OCI-LY3 (cell line): ENCODE measurements at regions not wholly inside any gene's neighbourhood (a gene's known extent, or its start where the extent isn't known, plus 50 kb on each side); places are given as distances from the start of the nearest gene placed in this dataset.

Experiments
- EZH2phosphoT487 ChIP-seq: fragments of 200-600 bp; shearing (Covaris generic); IDR thresholded peaks from 2 replicates; pipeline ENCODE4 v1.6.1; 2018; ENCODE audit warnings: antibody characterized with exemption, mixed run types, low read depth
- TF ChIP-seq, protein P1 (sequence below): fragments of 200-600, 300-600 bp; sonication (generic); IDR thresholded peaks from 2 replicates; pipeline ENCODE4 v1.5.1; 2014; ENCODE audit warnings: antibody characterized with exemption, low read length, low read depth

DNA sequence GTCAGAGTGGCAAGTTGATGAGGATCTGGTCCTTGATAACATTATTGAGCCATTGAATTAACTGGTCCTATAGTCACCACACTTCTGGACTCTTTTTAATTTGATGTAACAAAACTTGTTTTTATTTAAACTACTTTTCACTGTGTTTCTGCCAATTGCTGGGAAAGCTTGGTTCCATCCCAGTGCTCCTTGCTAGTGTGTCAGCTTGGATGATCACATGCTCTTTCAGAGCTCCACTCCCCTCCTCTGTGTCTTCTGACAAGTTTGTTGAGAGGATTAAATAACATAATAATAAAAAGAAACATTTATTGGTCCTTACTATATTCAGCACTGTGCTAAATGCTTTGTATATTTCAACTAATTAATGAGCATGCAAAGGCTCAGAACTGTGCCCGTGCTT, 448.5 kb upstream of the B3GALT2 start:
- TF ChIP-seq, protein P1, sequence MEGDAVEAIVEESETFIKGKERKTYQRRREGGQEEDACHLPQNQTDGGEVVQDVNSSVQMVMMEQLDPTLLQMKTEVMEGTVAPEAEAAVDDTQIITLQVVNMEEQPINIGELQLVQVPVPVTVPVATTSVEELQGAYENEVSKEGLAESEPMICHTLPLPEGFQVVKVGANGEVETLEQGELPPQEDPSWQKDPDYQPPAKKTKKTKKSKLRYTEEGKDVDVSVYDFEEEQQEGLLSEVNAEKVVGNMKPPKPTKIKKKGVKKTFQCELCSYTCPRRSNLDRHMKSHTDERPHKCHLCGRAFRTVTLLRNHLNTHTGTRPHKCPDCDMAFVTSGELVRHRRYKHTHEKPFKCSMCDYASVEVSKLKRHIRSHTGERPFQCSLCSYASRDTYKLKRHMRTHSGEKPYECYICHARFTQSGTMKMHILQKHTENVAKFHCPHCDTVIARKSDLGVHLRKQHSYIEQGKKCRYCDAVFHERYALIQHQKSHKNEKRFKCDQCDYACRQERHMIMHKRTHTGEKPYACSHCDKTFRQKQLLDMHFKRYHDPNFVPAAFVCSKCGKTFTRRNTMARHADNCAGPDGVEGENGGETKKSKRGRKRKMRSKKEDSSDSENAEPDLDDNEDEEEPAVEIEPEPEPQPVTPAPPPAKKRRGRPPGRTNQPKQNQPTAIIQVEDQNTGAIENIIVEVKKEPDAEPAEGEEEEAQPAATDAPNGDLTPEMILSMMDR = no peak
- no peak for TF ChIP-seq EZH2phosphoT487
